Keratinocyte (primary cell): ENCODE measurements at regions not wholly inside any gene's neighbourhood (a gene's known extent, or its start where the extent isn't known, plus 50 kb on each side); places are given as distances from the start of the nearest gene placed in this dataset.

Source experiments
- DNase-seq: peaks from one replicate; pipeline ENCODE4 v3.0.0-alpha.2; 2011; ENCODE audit warnings: low read depth, missing footprints, low spot score
- FAIRE-seq: peaks from 2 replicates; lab custom pipeline; 2011; peaks lifted over from hg19 to GRCh38; lab: Jason Lieb, UNC
- H2AFZ ChIP-seq: 2 replicates; pipeline ENCODE4 v1.6.0; 2012; ENCODE audit warnings: low read length, control low read depth, inconsistent platforms; ENCODE audit not compliant: control insufficient read depth
- H3K27ac ChIP-seq: 2 replicates; pipeline ENCODE4 v1.5.1; 2011; ENCODE audit warnings: low read length; ENCODE audit not compliant: control insufficient read depth, insufficient read depth
- H3K27me3 ChIP-seq: 3 replicates; pipeline ENCODE4 v1.6.0; 2011; ENCODE audit warnings: low read length; ENCODE audit not compliant: control insufficient read depth, insufficient read depth; ENCODE audit errors: extremely low read depth
- H3K36me3 ChIP-seq, 2 experiments: 2 replicates in 1 of 2; 3 replicates in 1 of 2; pipeline ENCODE4 v1.5.1; 2011; ENCODE audit warnings: low read length in 2 of 2, mild to moderate bottlenecking in 1 of 2; ENCODE audit not compliant: control insufficient read depth in 2 of 2, insufficient read depth in 2 of 2; ENCODE audit errors: extremely low read depth in 1 of 2
- H3K4me1 ChIP-seq: 3 replicates; pipeline ENCODE4 v1.5.1; 2011; ENCODE audit warnings: low read length; ENCODE audit not compliant: control insufficient read depth, insufficient read depth; ENCODE audit errors: extremely low read depth
- H3K4me2 ChIP-seq: 3 replicates; pipeline ENCODE4 v1.6.0; 2011; ENCODE audit warnings: low read depth, low read length; ENCODE audit not compliant: control insufficient read depth, insufficient read depth; ENCODE audit errors: extremely low read depth
- H3K4me3 ChIP-seq, 3 experiments: fragments of 200-600 bp in 1 of 3; sonication (generic) in 1 of 3; 2 replicates in 2 of 3; 3 replicates in 1 of 3; pipeline ENCODE4 v1.5.1; 2011 to 2016; ENCODE audit warnings: low read length in 3 of 3, mild to moderate bottlenecking in 3 of 3, control low read depth in 2 of 3, inconsistent platforms in 1 of 3, low read depth in 1 of 3, mixed read lengths in 1 of 3, mixed run types in 1 of 3, moderate library complexity in 1 of 3; ENCODE audit not compliant: control insufficient read depth in 2 of 3, insufficient read depth in 2 of 3; ENCODE audit errors: extremely low read depth in 1 of 3
- H3K79me2 ChIP-seq: 2 replicates; pipeline ENCODE4 v1.6.0; 2012; ENCODE audit warnings: low read length; ENCODE audit not compliant: control insufficient read depth, insufficient read depth
- H3K9ac ChIP-seq: 3 replicates; pipeline ENCODE4 v1.6.0; 2011; ENCODE audit warnings: low read length; ENCODE audit not compliant: control insufficient read depth, insufficient read depth; ENCODE audit errors: extremely low read depth
- H3K9me1 ChIP-seq: 3 replicates; pipeline ENCODE4 v1.6.0; 2011; ENCODE audit warnings: low read length; ENCODE audit not compliant: control insufficient read depth, insufficient read depth; ENCODE audit errors: extremely low read depth
- H3K9me3 ChIP-seq: 2 replicates; pipeline ENCODE4 v1.5.1; 2012; ENCODE audit warnings: low read depth, low read length; ENCODE audit not compliant: control insufficient read depth
- H4K20me1 ChIP-seq: 3 replicates; pipeline ENCODE4 v1.6.0; 2011; ENCODE audit warnings: low read length; ENCODE audit not compliant: control insufficient read depth, insufficient read depth; ENCODE audit errors: extremely low read depth
- EZH2 ChIP-seq: IDR thresholded peaks from one replicate; pipeline ENCODE4 v1.6.1; 2012; ENCODE audit warnings: inconsistent platforms, mild to moderate bottlenecking, low read length, moderate library complexity
- dilution Hi-C: fragments of 300-500 bp; cut with MboI; formaldehyde crosslinking; loops from one replicate; pipeline ENCODE4 v1.7.0; 2020; ENCODE audit warnings: low sequenced_read_pairs; ENCODE audit not compliant: extremely low pct_ligation_motif_present
- TF ChIP-seq, protein P1 (sequence below), 3 experiments: IDR thresholded peaks in 1 of 3; conservative IDR thresholded peaks in 1 of 3; optimal IDR thresholded peaks in 1 of 3; 2 replicates in 2 of 3; 3 replicates in 1 of 3; pipeline versions ENCODE3 to v1.5.1; 2011; ENCODE audit warnings: low read length in 3 of 3, mild to moderate bottlenecking in 3 of 3, moderate library complexity in 2 of 3, control low read depth in 1 of 3, inconsistent platforms in 1 of 3; ENCODE audit not compliant: insufficient read depth in 2 of 3; ENCODE audit errors: extremely low read depth in 1 of 3

- Histone ChIP-seq H3K9ac (no peak overlapping the region), H3K9me1 (no peaks in the 10 kb centered on the region), H4K20me1 (no peaks in the 10 kb centered on the region), H3K36me3 (no peaks in the 10 kb centered on the region), H3K79me2 (no peaks in the 10 kb centered on the region), H3K4me2 (no peak overlapping the region), H3K4me1 (peaks cover 4% of the 10 kb centered on the region), H2AFZ (no peak overlapping the region), H3K9me3 (no peaks in the 10 kb centered on the region), H3K27ac (no peak overlapping the region), H3K4me3 (no peak overlapping the region), H3K27me3 (no peaks in the 10 kb centered on the region)
- dilution Hi-C loops, result no loop called here
- FAIRE-seq (no peak), DNase-seq (no peak)
- no peak for TF ChIP-seq EZH2
- TF ChIP-seq, protein P1, sequence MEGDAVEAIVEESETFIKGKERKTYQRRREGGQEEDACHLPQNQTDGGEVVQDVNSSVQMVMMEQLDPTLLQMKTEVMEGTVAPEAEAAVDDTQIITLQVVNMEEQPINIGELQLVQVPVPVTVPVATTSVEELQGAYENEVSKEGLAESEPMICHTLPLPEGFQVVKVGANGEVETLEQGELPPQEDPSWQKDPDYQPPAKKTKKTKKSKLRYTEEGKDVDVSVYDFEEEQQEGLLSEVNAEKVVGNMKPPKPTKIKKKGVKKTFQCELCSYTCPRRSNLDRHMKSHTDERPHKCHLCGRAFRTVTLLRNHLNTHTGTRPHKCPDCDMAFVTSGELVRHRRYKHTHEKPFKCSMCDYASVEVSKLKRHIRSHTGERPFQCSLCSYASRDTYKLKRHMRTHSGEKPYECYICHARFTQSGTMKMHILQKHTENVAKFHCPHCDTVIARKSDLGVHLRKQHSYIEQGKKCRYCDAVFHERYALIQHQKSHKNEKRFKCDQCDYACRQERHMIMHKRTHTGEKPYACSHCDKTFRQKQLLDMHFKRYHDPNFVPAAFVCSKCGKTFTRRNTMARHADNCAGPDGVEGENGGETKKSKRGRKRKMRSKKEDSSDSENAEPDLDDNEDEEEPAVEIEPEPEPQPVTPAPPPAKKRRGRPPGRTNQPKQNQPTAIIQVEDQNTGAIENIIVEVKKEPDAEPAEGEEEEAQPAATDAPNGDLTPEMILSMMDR (optimal IDR thresholded peaks at IDR 0.05 in 1 of 3, IDR thresholded peaks at IDR 0.05 in 1 of 3, conservative IDR thresholded peaks at IDR 0.05 in 1 of 3; ENCODE audit: extremely low read depth in 1 of 3, insufficient read depth in 2 of 3, low read length in 3 of 3), result no peak
Observed at GRCh38 chr7:68043546-68043945, 1046.9 kb downstream of the TYW1 start.

GRCh38 chr7:68050627-68051026 is 1054.0 kb downstream of the TYW1 start:
- no peak overlapping the region for H2AFZ ChIP-seq
- H3K9ac ChIP-seq, result no peak overlapping the region
- no peaks in the 10 kb centered on the region for H3K27me3 ChIP-seq
- no peaks in the 10 kb centered on the region for H3K9me1 ChIP-seq
- no peak for TF ChIP-seq EZH2
- TF ChIP-seq, protein P1 (optimal IDR thresholded peaks at IDR 0.05 in 1 of 3, IDR thresholded peaks at IDR 0.05 in 1 of 3, conservative IDR thresholded peaks at IDR 0.05 in 1 of 3; ENCODE audit: extremely low read depth in 1 of 3, insufficient read depth in 2 of 3, low read length in 3 of 3), result no peak
- no peaks in the 10 kb centered on the region for H3K36me3 ChIP-seq
- dilution Hi-C loops, result no loop called here
- no peak overlapping the region for H3K4me3 ChIP-seq
- no peaks in the 10 kb centered on the region for H4K20me1 ChIP-seq
- FAIRE-seq, result no peak
- no peaks in the 10 kb centered on the region for H3K9me3 ChIP-seq
- DNase-seq, result no peak
- H3K4me1 ChIP-seq, result no peaks in the 10 kb centered on the region
- H3K4me2 ChIP-seq, result no peak overlapping the region
- no peaks in the 10 kb centered on the region for H3K79me2 ChIP-seq
- no peak overlapping the region for H3K27ac ChIP-seq
